ENCODE measurements at regions not wholly inside any gene's neighbourhood (a gene's known extent, or its start where the extent isn't known, plus 50 kb on each side); places are given as distances from the start of the nearest gene placed in this dataset.

- Histone ChIP-seq H3K4me3 (replicated peaks in 1 of 4; ENCODE audit: control extremely low read depth in 1 of 4, insufficient read depth in 1 of 4, low read depth in 3 of 4, low read length in 4 of 4) (no peak overlapping the region), H3K9me3 (ENCODE audit: control insufficient read depth, insufficient read depth, low read depth, low read length) (no peaks in the 10 kb centered on the region), H3K36me3 (ENCODE audit: control insufficient read depth, insufficient read depth, low read length) (no peaks in the 10 kb centered on the region), H3K4me1 (ENCODE audit: control insufficient read depth, extremely low read depth, insufficient read depth, low read length) (no peaks in the 10 kb centered on the region), H3K27ac (ENCODE audit: insufficient read depth, low read length) (no peak overlapping the region), H2AFZ (ENCODE audit: low read length) (no peak overlapping the region), H3K4me2 (ENCODE audit: extremely low read depth, insufficient read depth, low read length) (no peak overlapping the region), H3K9ac (ENCODE audit: insufficient read depth, low read length) (no peak overlapping the region), H3K27me3 (ENCODE audit: control insufficient read depth, insufficient read depth, low read length) (no peaks in the 10 kb centered on the region), H4K20me1 (ENCODE audit: control insufficient read depth, extremely low read depth, insufficient read depth, low read length) (no peaks in the 10 kb centered on the region), H3K79me2 (ENCODE audit: control insufficient read depth, insufficient read depth, low read length) (no peaks in the 10 kb centered on the region)
- DNase-seq (ENCODE audit: low read depth in 2 of 2): no peak
- no peak for TF ChIP-seq CTCF (conservative IDR thresholded peaks at IDR 0.05 in 1 of 2, IDR thresholded peaks at IDR 0.05 in 1 of 2; ENCODE audit: low read depth in 1 of 2, low read length in 2 of 2)
- no peak for TF ChIP-seq EZH2 (IDR thresholded peaks at IDR 0.05; ENCODE audit: low read length, missing control alignments)
These were observed 91.4 kb upstream of the NLGN1 start for GRCh38 chr3:173306110-173306509.

- Histone ChIP-seq H3K9ac (ENCODE audit: insufficient read depth, low read length) (no peak overlapping the region), H2AFZ (ENCODE audit: low read length) (no peak overlapping the region), H3K79me2 (ENCODE audit: control insufficient read depth, insufficient read depth, low read length) (no peaks in the 10 kb centered on the region), H3K4me1 (ENCODE audit: control insufficient read depth, extremely low read depth, insufficient read depth, low read length) (no peaks in the 10 kb centered on the region), H3K36me3 (ENCODE audit: control insufficient read depth, insufficient read depth, low read length) (no peaks in the 10 kb centered on the region), H3K9me3 (ENCODE audit: control insufficient read depth, insufficient read depth, low read depth, low read length) (no peaks in the 10 kb centered on the region), H3K4me2 (ENCODE audit: extremely low read depth, insufficient read depth, low read length) (no peak overlapping the region), H4K20me1 (ENCODE audit: control insufficient read depth, extremely low read depth, insufficient read depth, low read length) (no peaks in the 10 kb centered on the region), H3K27me3 (ENCODE audit: control insufficient read depth, insufficient read depth, low read length) (no peaks in the 10 kb centered on the region), H3K4me3 (replicated peaks in 1 of 4; ENCODE audit: control extremely low read depth in 1 of 4, insufficient read depth in 1 of 4, low read depth in 3 of 4, low read length in 4 of 4) (no peak overlapping the region), H3K27ac (ENCODE audit: insufficient read depth, low read length) (no peak overlapping the region)
- DNase-seq (ENCODE audit: low read depth in 2 of 2): no peak
- no peak for TF ChIP-seq CTCF (conservative IDR thresholded peaks at IDR 0.05 in 1 of 2, IDR thresholded peaks at IDR 0.05 in 1 of 2; ENCODE audit: low read depth in 1 of 2, low read length in 2 of 2)
- TF ChIP-seq EZH2 (IDR thresholded peaks at IDR 0.05; ENCODE audit: low read length, missing control alignments): no peak
These were observed 93.3 kb upstream of the NLGN1 start for GRCh38 chr3:173304182-173304800.

DNA sequence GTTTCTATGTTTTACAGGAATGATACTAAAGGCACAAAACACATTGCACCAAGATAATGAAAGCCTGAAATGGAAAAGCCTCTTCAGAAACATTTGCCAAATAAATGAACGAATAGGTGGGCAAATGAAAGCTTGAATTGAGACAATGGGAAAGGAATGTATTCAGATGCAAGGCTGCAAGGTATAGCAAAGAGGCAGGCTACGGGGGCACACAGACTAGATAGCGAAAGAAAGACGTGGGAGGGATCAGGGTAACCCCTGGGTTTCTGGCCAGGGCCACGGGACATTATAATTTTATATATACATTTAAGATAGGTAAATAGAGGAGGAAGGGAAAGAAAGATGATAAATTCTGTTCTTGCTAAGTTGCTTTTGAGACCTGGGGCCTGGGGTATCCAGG, 95.9 kb upstream of the NLGN1 start:
- no peak overlapping the region for H3K4me3 ChIP-seq (replicated peaks in 1 of 4; ENCODE audit: control extremely low read depth in 1 of 4, insufficient read depth in 1 of 4, low read depth in 3 of 4, low read length in 4 of 4)
- DNase-seq (ENCODE audit: low read depth in 2 of 2): no peak
- H3K79me2 ChIP-seq (ENCODE audit: control insufficient read depth, insufficient read depth, low read length): no peaks in the 10 kb centered on the region
- no peak for TF ChIP-seq EZH2 (IDR thresholded peaks at IDR 0.05; ENCODE audit: low read length, missing control alignments)
- no peak for TF ChIP-seq CTCF (conservative IDR thresholded peaks at IDR 0.05 in 1 of 2, IDR thresholded peaks at IDR 0.05 in 1 of 2; ENCODE audit: low read depth in 1 of 2, low read length in 2 of 2)
- H3K27me3 ChIP-seq (ENCODE audit: control insufficient read depth, insufficient read depth, low read length): no peaks in the 10 kb centered on the region
- no peak overlapping the region for H2AFZ ChIP-seq (ENCODE audit: low read length)
- H3K9ac ChIP-seq (ENCODE audit: insufficient read depth, low read length): no peak overlapping the region
- no peaks in the 10 kb centered on the region for H3K9me3 ChIP-seq (ENCODE audit: control insufficient read depth, insufficient read depth, low read depth, low read length)
- H3K4me2 ChIP-seq (ENCODE audit: extremely low read depth, insufficient read depth, low read length): no peak overlapping the region
- H3K36me3 ChIP-seq (ENCODE audit: control insufficient read depth, insufficient read depth, low read length): no peaks in the 10 kb centered on the region
- H3K27ac ChIP-seq (ENCODE audit: insufficient read depth, low read length): no peak overlapping the region
- no peaks in the 10 kb centered on the region for H4K20me1 ChIP-seq (ENCODE audit: control insufficient read depth, extremely low read depth, insufficient read depth, low read length)
- no peaks in the 10 kb centered on the region for H3K4me1 ChIP-seq (ENCODE audit: control insufficient read depth, extremely low read depth, insufficient read depth, low read length)
